ENCODE measurements at regions not wholly inside any gene's neighbourhood (a gene's known extent, or its start where the extent isn't known, plus 50 kb on each side); places are given as distances from the start of the nearest gene placed in this dataset.

GRCh38 chr15:70347321-70348225 is 249.9 kb upstream of the TLE3 start:
- DNase-seq (ENCODE audit: low read depth): no peak

GRCh38 chr15:70345251-70346019 is 247.7 kb upstream of the TLE3 start:
- DNase-seq (ENCODE audit: low read depth): no peak

GRCh38 chr15:70344666-70345065 is 246.9 kb upstream of the TLE3 start:
- DNase-seq (ENCODE audit: low read depth): no peak

GRCh38 chr15:70343961-70344621 is 246.4 kb upstream of the TLE3 start:
- DNase-seq (ENCODE audit: low read depth): no peak

- no peak for DNase-seq (ENCODE audit: low read depth)
Measured at GRCh38 chr15:70342554-70343548, 245.1 kb upstream of the TLE3 start.

- DNase-seq (ENCODE audit: low read depth): no peak
Measured at GRCh38 chr15:70342141-70342540, 244.4 kb upstream of the TLE3 start.

GRCh38 chr15:70341566-70341965 is 243.8 kb upstream of the TLE3 start:
- no peak for DNase-seq (ENCODE audit: low read depth)

- no peak for DNase-seq (ENCODE audit: low read depth)
Measured at GRCh38 chr15:70340494-70340870, 242.8 kb upstream of the TLE3 start.

- DNase-seq (ENCODE audit: low read depth): no peak
Measured at GRCh38 chr15:70339571-70340493, 242.1 kb upstream of the TLE3 start.

- DNase-seq (ENCODE audit: low read depth): no peak
Measured at GRCh38 chr15:70337277-70338186, 239.8 kb upstream of the TLE3 start.

GRCh38 chr15:70336425-70337009 is 238.8 kb upstream of the TLE3 start:
- no peak for DNase-seq (ENCODE audit: low read depth)

- no peak for DNase-seq (ENCODE audit: low read depth)
Measured at GRCh38 chr15:70334286-70334685, 236.6 kb upstream of the TLE3 start.

GRCh38 chr15:70329179-70329578 is 231.5 kb upstream of the TLE3 start:
- no peak for DNase-seq (ENCODE audit: low read depth)

- DNase-seq (ENCODE audit: low read depth): no peak
Measured at GRCh38 chr15:70328679-70329115, 231.0 kb upstream of the TLE3 start.

- no peak for DNase-seq (ENCODE audit: low read depth)
Measured at GRCh38 chr15:70327856-70328678, 230.3 kb upstream of the TLE3 start.

- no peak for DNase-seq (ENCODE audit: low read depth)
Measured at GRCh38 chr15:70327328-70327855, 229.7 kb upstream of the TLE3 start.
